GM12891 (cell line): ENCODE measurements at regions not wholly inside any gene's neighbourhood (a gene's known extent, or its start where the extent isn't known, plus 50 kb on each side); places are given as distances from the start of the nearest gene placed in this dataset.

ENCODE experiments used
- PAX5 ChIP-seq: IDR thresholded peaks from 2 replicates; pipeline ENCODE4 v1.6.1; 2011; ENCODE audit warnings: low read length, moderate library complexity, mild to moderate bottlenecking; ENCODE audit not compliant: insufficient read depth, severe bottlenecking
- POLR2A ChIP-seq: IDR thresholded peaks from 2 replicates; pipeline ENCODE4 v1.6.1; 2011; ENCODE audit warnings: low read depth, low read length, control low read depth
- POLR2AphosphoS5 ChIP-seq: IDR thresholded peaks from 2 replicates; pipeline ENCODE4 v1.6.1; 2011; ENCODE audit warnings: low read depth, low read length, control low read depth
- POU2F2 ChIP-seq: IDR thresholded peaks from 2 replicates; pipeline ENCODE4 v1.6.1; 2011; ENCODE audit warnings: low read depth, mild to moderate bottlenecking, control low read depth, low read length, moderate library complexity
- TAF1 ChIP-seq: IDR thresholded peaks from 2 replicates; pipeline ENCODE4 v1.6.1; 2011; ENCODE audit warnings: low read depth, low read length, control low read depth

- TF ChIP-seq POLR2A (no peak), POLR2AphosphoS5 (no peak), TAF1 (no peak), PAX5 (no peak), POU2F2 (no peak)
Measured at GRCh38 chr3:80554304-80554703, 786.5 kb upstream of the ROBO1 start.
